ENCODE measurements at regions not wholly inside any gene's neighbourhood (a gene's known extent, or its start where the extent isn't known, plus 50 kb on each side); places are given as distances from the start of the nearest gene placed in this dataset.

DNA sequence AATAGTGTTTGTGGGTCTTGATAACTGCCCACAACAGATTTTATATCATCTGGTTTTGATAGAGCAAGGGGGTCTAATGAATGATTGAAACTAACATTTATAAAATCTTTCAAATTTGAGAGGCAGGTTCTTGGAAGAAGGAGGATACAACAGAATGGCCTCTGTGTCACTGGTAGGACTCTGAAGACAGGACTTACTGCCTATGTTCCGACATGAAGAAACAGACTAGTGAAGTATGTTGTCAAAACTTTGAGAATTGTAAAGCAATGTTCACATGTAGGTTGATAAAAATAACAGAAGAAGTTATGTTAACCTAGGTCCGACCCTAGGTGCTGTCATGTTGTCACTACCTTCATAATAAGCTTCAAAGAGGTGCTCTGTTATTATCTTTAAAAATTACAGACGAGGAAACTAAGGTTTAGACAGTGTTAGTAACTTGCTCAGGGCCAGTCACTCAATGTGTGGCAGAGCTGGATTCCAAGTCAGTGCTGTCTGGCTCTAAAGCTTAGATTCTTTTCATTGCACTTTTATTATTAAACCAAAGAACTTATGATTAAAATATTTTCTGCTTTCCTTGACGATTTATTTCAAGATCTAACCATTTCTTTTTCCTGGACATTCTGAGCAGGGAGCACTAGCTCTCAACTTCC, 146.2 kb downstream of the RPIA start (continued):
- no peak for TF ChIP-seq TAF1 (IDR thresholded peaks at IDR 0.05; ENCODE audit: borderline replicate concordance, low read depth, low read length)
- TF ChIP-seq TBL1XR1 (IDR thresholded peaks at IDR 0.05; ENCODE audit: low read depth, low read length): no peak
- no peak for TF ChIP-seq TCF7 (IDR thresholded peaks at IDR 0.05; ENCODE audit: borderline replicate concordance)

DNA sequence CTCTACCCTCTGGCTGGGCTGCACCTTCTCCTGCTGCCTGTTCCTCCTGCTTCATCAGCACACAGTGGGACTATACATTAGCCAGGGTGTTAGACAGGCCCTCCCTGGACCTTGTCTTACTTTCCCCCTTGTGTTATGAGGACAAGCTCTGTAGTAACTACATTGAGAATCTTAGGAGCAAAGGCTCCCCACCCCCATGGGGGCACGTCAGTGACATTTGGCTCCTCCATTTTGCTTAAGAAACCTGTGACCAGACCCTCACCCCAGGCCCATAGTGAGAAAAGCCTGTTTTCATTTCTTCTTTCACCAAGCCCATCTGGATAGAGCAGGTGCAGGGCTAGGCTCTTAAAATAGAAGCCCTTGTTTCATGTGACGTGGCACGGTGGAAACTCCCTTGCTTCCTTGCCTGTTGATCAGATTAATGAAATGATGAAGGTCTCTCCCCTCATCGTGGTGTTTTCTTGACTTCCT, 146.7 kb downstream of the RPIA start:
- Histone ChIP-seq H3K27me3 (replicated peaks in 1 of 2; ENCODE audit: control insufficient read depth in 2 of 2, insufficient read depth in 2 of 2, low read length in 1 of 2) (no peaks in the 10 kb centered on the region), H3K36me3 (ENCODE audit: control insufficient read depth in 2 of 2, insufficient read depth in 2 of 2, low read length in 1 of 2) (no peaks in the 10 kb centered on the region), H3K4me1 (ENCODE audit: control insufficient read depth, insufficient read depth, low read length) (no peaks in the 10 kb centered on the region), H3K79me2 (ENCODE audit: control insufficient read depth, insufficient read depth, low read length) (no peaks in the 10 kb centered on the region), H3K4me3 (no peak overlapping the region), H3K9ac (ENCODE audit: control insufficient read depth, insufficient read depth, low read length) (no peak overlapping the region), H4K20me1 (ENCODE audit: control insufficient read depth, insufficient read depth) (no peaks in the 10 kb centered on the region), H2AFZ (ENCODE audit: control insufficient read depth, low read depth, low read length) (no peak overlapping the region), H3K27ac (ENCODE audit: control insufficient read depth, insufficient read depth) (peak overlapping the region; percentile 65), H3K9me3 (replicated peaks; ENCODE audit: control insufficient read depth, insufficient read depth, low read length) (no peaks in the 10 kb centered on the region), H3K4me2 (ENCODE audit: control insufficient read depth, insufficient read depth) (no peak overlapping the region)
- ChIA-PET CTCF (no interaction called here), POLR2A (no interaction called here), SMC1A (ENCODE audit: uncharacterized antibody, unreplicated experiment) (no interaction called here), RAD21 (ENCODE audit: unreplicated experiment) (no interaction called here)
- intact Hi-C loops (cut with micrococcal nuclease; ENCODE audit: unreplicated experiment): loop anchor here (10.0 kb wide), 1 partner anchor 387 kb away; no protein-coding TSS in a partner anchor
- ATAC-seq (no peak), FAIRE-seq (no peak), DNase-seq (ENCODE audit: low read depth, low spot score) (no peak)
- in situ Hi-C loops (cut with MboI): loop anchor here (5.0 kb wide), 1 partner anchor 304 kb away; no protein-coding TSS in a partner anchor
- no TSS peak for BruUV-seq (replicated peaks)
- WGBS (ENCODE audit: insufficient coverage, insufficient replicate concordance, low lambda C conversion rate, missing lambda C conversion rate): 2% methylated on average over 4 of the region's 4 CpGs
- TF ChIP-seq POLR2AphosphoS5 (IDR thresholded peaks at IDR 0.05; ENCODE audit: low read length): 0 out of 2 replicates have a peak, but pooled peaks have one; percentile 29
- no peak for TF ChIP-seq SREBF1 (IDR thresholded peaks at IDR 0.05; ENCODE audit: low read length)
- no peak for TF ChIP-seq SMARCA5 (IDR thresholded peaks at IDR 0.05)
